Neural cell (in vitro differentiated cells): ENCODE measurements at regions not wholly inside any gene's neighbourhood (a gene's known extent, or its start where the extent isn't known, plus 50 kb on each side); places are given as distances from the start of the nearest gene placed in this dataset.

Source experiments
- H2AFZ ChIP-seq: fragments of 200-600, 300-800 bp; sonication (generic), shearing (Covaris generic); 2 replicates; pipeline ENCODE4 v1.6.0; 2014; ENCODE audit warnings: low read depth, mild to moderate bottlenecking, antibody characterized with exemption, low read length, moderate library complexity
- H3F3A ChIP-seq: fragments of 200-600 bp; shearing (Covaris generic); 2 replicates; pipeline ENCODE4 v1.6.1; 2016; ENCODE audit warnings: mild to moderate bottlenecking, moderate library complexity, mixed read lengths, antibody characterized with exemption, low read length; ENCODE audit not compliant: insufficient read depth, poor library complexity, severe bottlenecking
- H3K27ac ChIP-seq: fragments of 200-600, 300-800 bp; sonication (generic), shearing (Covaris generic); 2 replicates; pipeline ENCODE4 v1.5.1; 2014; ENCODE audit warnings: mild to moderate bottlenecking, low read length, moderate library complexity
- H3K27me3 ChIP-seq: fragments of 300-800, 200-600 bp; sonication (generic), shearing (Covaris generic); 2 replicates; pipeline ENCODE4 v1.6.0; 2014; ENCODE audit warnings: mild to moderate bottlenecking, low read depth, low read length, moderate library complexity; ENCODE audit not compliant: insufficient read depth
- H3K36me3 ChIP-seq: fragments of 300-800, 200-600 bp; sonication (generic), shearing (Covaris generic); 2 replicates; pipeline ENCODE4 v1.5.1; 2014; ENCODE audit warnings: mild to moderate bottlenecking, antibody characterized with exemption, low read length, moderate library complexity; ENCODE audit not compliant: insufficient read depth
- H3K4me2 ChIP-seq: fragments of 300-800, 200-600 bp; sonication (generic), shearing (Covaris generic); 2 replicates; pipeline ENCODE4 v1.6.0; 2014; ENCODE audit warnings: mild to moderate bottlenecking, low read length
- H3K4me3 ChIP-seq: fragments of 300-800, 200-600 bp; sonication (generic), shearing (Covaris generic); 2 replicates; pipeline ENCODE4 v1.5.1; 2014; ENCODE audit warnings: mild to moderate bottlenecking, low read length, moderate library complexity
- H3K79me2 ChIP-seq: fragments of 200-600 bp; shearing (Covaris generic); replicated peaks from 2 replicates; pipeline ENCODE4 v1.6.0; 2014; ENCODE audit warnings: mild to moderate bottlenecking, low read length, moderate library complexity; ENCODE audit not compliant: insufficient read depth
- H3K9ac ChIP-seq: fragments of 300-800, 200-600 bp; sonication (generic), shearing (Covaris generic); 2 replicates; pipeline ENCODE4 v1.6.1; 2016; ENCODE audit warnings: mild to moderate bottlenecking, low read length, mixed read lengths
- H3K9me2 ChIP-seq: fragments of 200-600 bp; shearing (Covaris generic); 2 replicates; pipeline ENCODE4 v1.6.1; 2016; ENCODE audit warnings: mild to moderate bottlenecking, low read length, mixed read lengths; ENCODE audit not compliant: insufficient read depth
- H3K9me3 ChIP-seq: fragments of 200-600, 300-800 bp; sonication (generic), shearing (Covaris generic); 2 replicates; pipeline ENCODE4 v1.6.1; 2016; ENCODE audit warnings: mild to moderate bottlenecking, mixed run types, low read length, moderate library complexity, mixed read lengths
- H4K20me1 ChIP-seq: fragments of 200-600 bp; shearing (Covaris generic); 2 replicates; pipeline ENCODE4 v1.6.1; 2016; ENCODE audit warnings: mild to moderate bottlenecking, mixed run types; ENCODE audit not compliant: insufficient read depth
- CTCF ChIP-seq: fragments of 450-650 bp; IDR thresholded peaks from 2 replicates; pipeline ENCODE4 v1.5.1; 2014; ENCODE audit warnings: antibody characterized with exemption, mild to moderate bottlenecking, moderate library complexity; ENCODE audit not compliant: poor library complexity, severe bottlenecking
- EP300 ChIP-seq: fragments of 450-650 bp; conservative IDR thresholded peaks from 2 replicates; pipeline ENCODE4 v1.6.1; 2014; ENCODE audit warnings: antibody characterized with exemption, mild to moderate bottlenecking, moderate library complexity; ENCODE audit not compliant: poor library complexity, severe bottlenecking
- EZH2 ChIP-seq: fragments of 200-600, 300-800 bp; shearing (Covaris generic), sonication (generic); IDR thresholded peaks from 2 replicates; pipeline ENCODE4 v1.6.1; 2014; ENCODE audit warnings: antibody characterized with exemption, low read length, borderline replicate concordance, mild to moderate bottlenecking; ENCODE audit not compliant: insufficient read depth, poor library complexity, severe bottlenecking
- MXI1 ChIP-seq: fragments of 450-650 bp; conservative IDR thresholded peaks from 2 replicates; pipeline ENCODE4 v1.6.1; 2014; ENCODE audit warnings: antibody characterized with exemption, mild to moderate bottlenecking; ENCODE audit not compliant: poor library complexity, severe bottlenecking
- POLR2AphosphoS5 ChIP-seq: IDR thresholded peaks from 2 replicates; pipeline ENCODE4 v1.6.1; 2012
- RAD21 ChIP-seq: fragments of 450-650 bp; conservative IDR thresholded peaks from 2 replicates; pipeline ENCODE4 v1.6.1; 2014; ENCODE audit warnings: antibody characterized with exemption, mild to moderate bottlenecking, moderate library complexity
- REST ChIP-seq: IDR thresholded peaks from 2 replicates; pipeline ENCODE4 v1.6.1; 2012; ENCODE audit warnings: borderline replicate concordance
- SMC3 ChIP-seq: fragments of 450-650 bp; conservative IDR thresholded peaks from 2 replicates; pipeline ENCODE4 v1.6.1; 2014; ENCODE audit warnings: antibody characterized with exemption, mild to moderate bottlenecking, moderate library complexity; ENCODE audit not compliant: poor library complexity
- TAF1 ChIP-seq: IDR thresholded peaks from 2 replicates; pipeline ENCODE4 v1.6.1; 2012; ENCODE audit warnings: low read depth

GRCh38 chr6:134105940-134106339 lies 53.5 kb upstream of the SLC2A12 start:
- no peak overlapping the region for H3K9ac ChIP-seq
- H3K27me3 ChIP-seq = no peaks in the 10 kb centered on the region
- no peaks in the 10 kb centered on the region for H3K9me3 ChIP-seq
- no peak overlapping the region for H3K27ac ChIP-seq
- no peaks in the 10 kb centered on the region for H3K79me2 ChIP-seq
- no peak for TF ChIP-seq EZH2
- no peak for TF ChIP-seq TAF1
- no peak for TF ChIP-seq SMC3
- TF ChIP-seq MXI1 = no peak
- TF ChIP-seq POLR2AphosphoS5 = no peak
- no peak for TF ChIP-seq REST
- no peak for TF ChIP-seq EP300
- no peak for TF ChIP-seq RAD21
- no peak for TF ChIP-seq CTCF
- H2AFZ ChIP-seq = no peak overlapping the region
- no peak overlapping the region for H3K4me3 ChIP-seq
- H3K36me3 ChIP-seq = no peaks in the 10 kb centered on the region
- no peaks in the 10 kb centered on the region for H4K20me1 ChIP-seq
- H3K9me2 ChIP-seq = no peaks in the 10 kb centered on the region
- H3F3A ChIP-seq = no peaks in the 10 kb centered on the region
- H3K4me2 ChIP-seq = no peak overlapping the region

- Histone ChIP-seq H3K79me2 (no peaks in the 10 kb centered on the region), H3K9ac (no peak overlapping the region), H4K20me1 (no peaks in the 10 kb centered on the region), H3K4me2 (no peak overlapping the region), H3F3A (no peaks in the 10 kb centered on the region), H3K36me3 (no peaks in the 10 kb centered on the region), H3K4me3 (no peak overlapping the region), H3K9me3 (no peaks in the 10 kb centered on the region), H3K27ac (no peak overlapping the region), H2AFZ (no peak overlapping the region), H3K27me3 (no peaks in the 10 kb centered on the region), H3K9me2 (no peaks in the 10 kb centered on the region)
- TF ChIP-seq EZH2 (no peak), TAF1 (no peak), CTCF (no peak), POLR2AphosphoS5 (no peak), MXI1 (no peak), RAD21 (no peak), SMC3 (no peak)
These were observed 50.6 kb upstream of the SLC2A12 start for GRCh38 chr6:134103006-134103405.
